Fibroblast of lung (primary cell): ENCODE measurements at regions not wholly inside any gene's neighbourhood (a gene's known extent, or its start where the extent isn't known, plus 50 kb on each side); places are given as distances from the start of the nearest gene placed in this dataset.

Source experiments
- CTCF ChIP-seq, 2 donors: IDR thresholded peaks in 1 of 2; conservative IDR thresholded peaks in 1 of 2; 1 replicate in 1 of 2; 2 replicates in 1 of 2; pipeline ENCODE4 v1.5.1; 2011 to 2012; ENCODE audit warnings: low read length in 2 of 2, control low read depth in 1 of 2, inconsistent platforms in 1 of 2, low read depth in 1 of 2, mild to moderate bottlenecking in 1 of 2
- EZH2 ChIP-seq: IDR thresholded peaks from 2 replicates; pipeline ENCODE4 v1.5.1; 2012; ENCODE audit warnings: low read length, control low read depth, mild to moderate bottlenecking; ENCODE audit errors: missing control alignments

- TF ChIP-seq CTCF (conservative IDR thresholded peaks at IDR 0.05 in 1 of 2, IDR thresholded peaks at IDR 0.05 in 1 of 2; ENCODE audit: low read depth in 1 of 2, low read length in 2 of 2) (no peak), EZH2 (no peak)
These were observed 396.3 kb downstream of the NSUN3 start for GRCh38 chr3:94459167-94459566.
